Fibroblast of pulmonary artery (primary cell): ENCODE measurements at regions not wholly inside any gene's neighbourhood (a gene's known extent, or its start where the extent isn't known, plus 50 kb on each side); places are given as distances from the start of the nearest gene placed in this dataset.
A peak's percentile ranks its signal among the peaks of the same experiment; 100 is the strongest.
"Not testable (repeated sequence)": the region's sequence is repeated elsewhere in the genome, so short reads cannot be mapped to it uniquely, and the experiment has no call there.

Experiments used
- DNase-seq: peaks from one replicate; pipeline ENCODE4 v3.0.0-alpha.2; 2010; ENCODE audit warnings: low read depth
- H3K4me3 ChIP-seq: replicated peaks from 2 replicates; pipeline ENCODE4 v1.5.1; 2011; ENCODE audit warnings: low read depth, mild to moderate bottlenecking, control low read depth, low read length, moderate library complexity
- CTCF ChIP-seq: IDR thresholded peaks from 2 replicates; pipeline ENCODE4 v1.5.1; 2011; ENCODE audit warnings: mild to moderate bottlenecking, control low read depth, low read length, inconsistent platforms; ENCODE audit errors: missing control alignments

- no peak for TF ChIP-seq CTCF
- DNase-seq, result no peak
- no peak overlapping the region for H3K4me3 ChIP-seq
These were observed 684.3 kb upstream of the DPPA4 start for GRCh38 chr3:110021659-110022058.

GRCh38 chr3:110023022-110023421, 685.7 kb upstream of the DPPA4 start:
- H3K4me3 ChIP-seq, DNase-seq: not testable (repeated sequence)

GRCh38 chr3:110026421-110026820, 689.1 kb upstream of the DPPA4 start:
- no peak overlapping the region for H3K4me3 ChIP-seq
- DNase-seq, result peak; percentile 8
- no peak for TF ChIP-seq CTCF

GRCh38 chr3:110027446-110028080, 690.2 kb upstream of the DPPA4 start:
- DNase-seq, result peak; percentile 56
- no peak for TF ChIP-seq CTCF
- H3K4me3 ChIP-seq, result no peak overlapping the region

- no peak overlapping the region for H3K4me3 ChIP-seq
- DNase-seq, result no peak
- TF ChIP-seq CTCF, result no peak
These were observed 694.6 kb upstream of the DPPA4 start for GRCh38 chr3:110031975-110032374.

- H3K4me3 ChIP-seq, result no peak overlapping the region
- no peak for TF ChIP-seq CTCF
- no peak for DNase-seq
These were observed 722.1 kb upstream of the DPPA4 start for GRCh38 chr3:110059431-110059830.

- DNase-seq, result peak; percentile 14
- no peak overlapping the region for H3K4me3 ChIP-seq
- TF ChIP-seq CTCF, result no peak
These were observed 725.4 kb upstream of the DPPA4 start for GRCh38 chr3:110062716-110063115.
